ENCODE measurements at regions not wholly inside any gene's neighbourhood (a gene's known extent, or its start where the extent isn't known, plus 50 kb on each side); places are given as distances from the start of the nearest gene placed in this dataset.
"Not testable (repeated sequence)": the region's sequence is repeated elsewhere in the genome, so short reads cannot be mapped to it uniquely, and the experiment has no call there.

DNA sequence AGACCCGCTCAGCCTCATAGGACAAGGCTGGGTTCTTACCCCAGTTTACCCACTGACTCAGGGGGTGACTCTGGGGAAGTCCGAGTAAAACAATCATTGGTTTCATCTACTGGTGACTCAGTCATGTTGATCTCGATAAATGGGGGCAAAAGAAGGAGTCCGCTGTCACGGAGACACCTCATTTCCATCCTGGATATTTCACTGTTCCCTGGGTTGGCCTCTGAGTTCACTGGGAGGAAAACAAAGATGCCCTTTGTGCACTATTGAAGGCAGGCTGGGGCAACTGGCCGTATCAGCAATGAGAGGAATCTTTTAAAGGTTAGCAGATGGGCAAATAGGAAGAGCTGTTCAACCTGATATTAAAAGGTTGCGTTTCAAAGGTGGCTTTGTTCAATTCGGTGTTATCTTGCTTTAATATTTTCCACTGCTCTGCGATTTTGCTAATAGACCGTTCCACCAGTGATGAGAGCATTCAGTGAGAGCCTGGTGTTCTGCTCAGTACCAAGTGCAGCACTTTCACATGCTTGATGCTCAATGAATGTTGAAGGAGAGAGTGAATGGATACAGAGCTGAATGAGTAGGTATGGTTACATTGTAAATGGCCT lies 110.2 kb upstream of the EGFLAM start:
- DNase-seq = no peak

- no peak for DNase-seq
These were observed 115.0 kb upstream of the EGFLAM start for GRCh38 chr5:38143384-38143783.

- no peak for DNase-seq
These were observed 116.7 kb upstream of the EGFLAM start for GRCh38 chr5:38141665-38142064.

- DNase-seq = no peak
These were observed 119.8 kb upstream of the EGFLAM start for GRCh38 chr5:38138574-38138973.

GRCh38 chr5:38135486-38136039 lies 122.8 kb upstream of the EGFLAM start:
- no peak for DNase-seq

- DNase-seq = no peak
These were observed 123.5 kb upstream of the EGFLAM start for GRCh38 chr5:38134810-38135209.

- not testable (repeated sequence) for DNase-seq
These were observed 124.1 kb upstream of the EGFLAM start for GRCh38 chr5:38134294-38134693.

- DNase-seq = no peak
These were observed 126.7 kb upstream of the EGFLAM start for GRCh38 chr5:38131686-38132085.

DNA sequence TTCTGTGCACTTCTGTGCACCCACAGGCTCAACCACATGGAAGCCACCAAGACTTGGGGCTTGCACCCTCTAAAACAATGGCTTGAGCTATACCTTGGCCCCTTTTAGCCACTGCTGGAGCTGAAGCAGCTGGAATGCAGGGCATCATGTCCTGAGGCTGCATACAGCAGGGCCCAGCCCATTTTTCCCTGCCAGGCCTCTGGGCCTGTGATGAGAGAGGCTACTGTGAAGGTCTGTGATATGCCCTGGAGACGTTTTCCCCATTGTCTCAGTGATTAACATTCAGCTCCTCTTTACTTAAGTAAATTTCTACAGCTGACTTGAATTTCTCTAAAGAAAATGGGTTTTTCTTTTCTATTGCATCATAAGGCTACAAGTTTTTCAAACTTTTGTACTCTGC lies 134.0 kb upstream of the EGFLAM start:
- DNase-seq = no peak

- DNase-seq = no peak
These were observed 136.9 kb upstream of the EGFLAM start for GRCh38 chr5:38121420-38121819.

- DNase-seq = no peak
These were observed 138.5 kb upstream of the EGFLAM start for GRCh38 chr5:38119836-38120235.

- DNase-seq = no peak
These were observed 140.4 kb upstream of the EGFLAM start for GRCh38 chr5:38117784-38118479.

DNA sequence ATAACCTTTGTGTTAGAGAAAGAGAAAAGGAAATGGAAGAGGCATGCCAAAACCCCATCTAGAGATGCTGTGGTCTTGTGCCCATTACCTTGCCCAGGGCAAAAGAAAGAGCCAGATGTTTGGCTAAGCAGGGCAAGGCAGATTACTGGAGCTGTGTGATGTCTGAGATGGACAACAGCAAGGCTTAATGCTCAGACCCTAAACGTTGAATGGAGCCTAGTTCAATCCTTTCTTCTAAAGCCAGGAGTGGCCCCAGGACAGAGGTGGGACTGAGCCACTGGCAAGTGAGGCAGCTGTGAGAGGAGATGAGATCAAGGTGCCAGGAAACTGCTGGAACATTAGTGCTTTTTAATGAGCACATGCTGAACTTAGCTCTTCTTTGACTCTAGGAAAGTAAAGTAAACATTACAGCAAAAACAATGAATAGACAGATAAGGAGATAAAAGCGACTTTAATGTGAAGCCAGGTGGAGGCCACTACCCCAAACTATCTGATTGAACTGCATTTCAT lies 143.0 kb upstream of the EGFLAM start:
- DNase-seq = no peak

DNA sequence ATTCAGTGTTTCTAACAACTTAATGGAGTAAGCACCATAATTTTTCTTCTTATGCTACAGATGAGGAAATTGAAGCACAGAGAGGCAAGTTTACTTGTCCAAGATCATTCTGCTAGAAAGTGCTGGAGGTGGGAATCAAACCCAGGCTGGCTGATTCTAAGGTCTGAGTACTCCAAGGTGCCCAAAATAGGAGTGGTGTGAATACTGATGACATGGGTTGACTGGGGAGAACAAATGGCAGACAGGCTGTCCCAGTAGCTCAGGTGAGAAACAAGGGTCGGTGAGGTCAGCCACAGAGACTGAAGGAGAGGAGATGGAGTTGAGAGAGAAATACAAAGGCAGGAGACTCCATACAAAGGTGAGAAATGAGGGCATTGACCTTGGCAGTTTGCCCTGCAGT lies 144.5 kb upstream of the EGFLAM start:
- DNase-seq = no peak

DNA sequence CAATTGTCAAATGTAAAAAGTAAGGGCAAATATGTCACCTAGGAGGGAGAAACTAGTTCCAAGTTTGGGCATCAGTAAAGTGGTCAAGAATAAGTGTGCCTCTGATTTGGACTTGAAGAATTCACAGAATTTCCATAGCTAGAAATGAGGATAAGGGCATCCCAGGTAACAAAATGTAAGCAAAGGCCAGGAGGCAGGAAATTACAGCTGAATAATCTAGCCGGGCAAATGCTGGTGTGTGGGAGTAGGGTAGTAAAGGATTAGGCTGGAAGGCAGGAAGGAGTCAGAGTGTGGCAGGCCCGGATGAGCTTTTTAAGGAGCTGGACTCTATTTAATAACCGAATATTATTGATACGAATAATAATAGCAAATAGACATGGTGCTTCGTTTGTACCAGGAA lies 144.9 kb upstream of the EGFLAM start:
- no peak for DNase-seq

DNA sequence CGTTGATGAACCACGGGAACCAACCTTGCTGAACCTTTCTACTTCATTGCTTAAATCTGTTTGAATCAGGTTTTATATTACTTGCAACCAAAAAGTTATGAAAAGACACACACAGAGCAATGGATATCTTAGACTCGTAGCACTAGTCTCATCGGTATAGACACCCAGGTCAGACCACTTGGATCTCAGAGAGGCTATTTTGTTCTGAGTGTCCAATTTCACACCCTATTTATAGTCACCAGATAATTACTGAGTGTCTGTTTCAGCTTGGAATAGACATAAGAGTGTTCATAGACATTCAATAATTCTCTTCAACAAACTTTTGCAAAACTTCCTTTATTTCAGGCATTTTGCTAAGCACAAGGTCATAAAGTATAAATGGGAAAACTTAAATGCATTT lies 145.4 kb upstream of the EGFLAM start:
- no peak for DNase-seq

DNA sequence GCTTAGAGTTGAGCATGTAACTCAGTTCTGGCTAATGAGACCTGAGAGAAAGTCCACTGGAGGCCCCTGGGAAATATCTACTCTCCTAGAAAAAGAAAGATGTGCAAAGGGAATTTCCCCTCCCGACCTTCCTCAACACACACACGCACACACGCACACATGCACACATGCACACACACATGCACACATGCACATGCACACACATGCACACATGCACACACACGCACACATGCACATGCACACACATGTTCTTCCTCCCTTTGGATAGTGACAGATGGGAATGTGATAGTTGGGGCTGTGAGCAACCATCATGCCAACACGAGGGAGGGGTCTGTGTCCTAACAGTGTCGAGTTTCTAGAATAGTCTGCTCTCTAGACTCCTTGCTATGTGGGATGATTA lies 148.2 kb upstream of the EGFLAM start:
- DNase-seq = no peak

GRCh38 chr5:38107096-38107495 lies 151.3 kb upstream of the EGFLAM start:
- no peak for DNase-seq

- no peak for DNase-seq
These were observed 152.6 kb upstream of the EGFLAM start for GRCh38 chr5:38105801-38106200.

DNA sequence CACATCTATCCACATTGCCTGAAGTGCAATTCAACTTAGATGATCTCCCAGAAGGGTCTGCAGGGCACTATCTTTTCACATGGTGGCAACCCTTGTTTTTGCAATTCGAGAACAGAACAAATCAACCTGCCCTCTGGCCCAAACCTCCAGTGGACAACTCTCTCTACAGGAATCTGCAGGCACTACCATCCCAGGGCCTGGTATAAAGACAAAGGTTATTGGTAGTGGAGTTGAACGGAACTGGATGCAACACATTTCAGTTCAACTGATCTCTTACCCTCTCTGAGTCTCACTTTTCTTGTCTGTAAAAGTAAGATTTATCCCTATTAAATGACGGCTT lies 153.2 kb upstream of the EGFLAM start:
- DNase-seq = no peak

DNA sequence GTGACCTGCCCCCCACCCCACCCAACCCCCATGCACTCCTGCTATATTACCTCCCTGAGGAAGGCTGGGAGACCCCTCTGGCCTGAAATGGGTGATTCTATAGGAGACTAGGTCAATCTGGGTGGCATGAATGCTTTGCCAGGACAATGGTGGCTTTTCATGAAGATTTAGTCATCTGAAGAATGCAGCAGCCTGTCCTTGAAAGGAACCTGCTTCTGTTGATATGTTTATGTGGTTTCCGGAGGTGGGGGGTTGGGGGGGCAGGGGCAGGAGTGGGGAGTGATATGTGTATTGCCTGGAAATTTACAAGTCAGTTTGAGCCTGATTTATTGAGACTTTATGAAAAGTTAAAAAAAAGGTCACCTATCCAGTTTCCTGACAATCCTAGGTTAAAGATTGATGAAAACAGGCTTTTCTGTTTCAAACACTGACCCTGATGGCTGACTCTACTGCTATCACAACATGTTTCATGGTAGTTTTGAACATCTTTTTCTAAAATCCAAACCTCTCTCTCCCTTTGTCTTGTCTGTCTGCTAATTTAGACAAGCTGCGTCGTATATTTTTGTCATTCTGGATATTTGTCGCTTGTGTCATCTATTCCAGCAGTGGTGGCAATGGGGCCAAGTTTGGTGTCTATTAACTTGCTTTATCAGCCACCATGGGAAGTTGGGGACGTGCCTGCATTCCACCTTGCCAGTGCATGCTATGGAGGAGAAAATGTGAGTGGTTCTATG lies 153.7 kb upstream of the EGFLAM start:
- no peak for DNase-seq

DNA sequence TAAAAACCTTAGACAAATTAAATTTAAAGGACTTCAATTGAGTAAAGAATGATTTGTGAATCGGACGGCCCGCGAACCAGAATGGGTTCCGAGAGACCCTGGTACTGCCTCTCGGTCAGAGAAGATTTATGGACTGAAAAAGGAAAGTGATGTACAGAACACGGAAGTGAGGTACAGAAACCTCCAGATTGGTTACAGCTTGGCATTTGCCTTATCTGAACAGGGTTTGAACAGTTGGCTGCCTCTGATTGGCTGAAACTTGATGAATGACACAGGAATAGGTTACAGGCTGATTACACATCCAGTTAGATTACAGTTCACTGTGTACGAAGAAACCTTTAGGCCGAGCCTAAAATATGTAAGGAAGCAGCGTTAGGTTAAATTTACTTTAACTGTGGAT lies 156.5 kb upstream of the EGFLAM start:
- DNase-seq = no peak
